DOHH2 (cell line): ENCODE measurements at regions not wholly inside any gene's neighbourhood (a gene's known extent, or its start where the extent isn't known, plus 50 kb on each side); places are given as distances from the start of the nearest gene placed in this dataset.

Experiments
- EZH2phosphoT487 ChIP-seq: fragments of 200-600 bp; sonication (generic); IDR thresholded peaks from 2 replicates; pipeline ENCODE4 v1.6.1; 2017; ENCODE audit warnings: borderline replicate concordance, mild to moderate bottlenecking, antibody characterized with exemption, low read length, moderate library complexity, mixed read lengths
- TF ChIP-seq, protein P1 (sequence below): fragments of 200-600 bp; sonication (generic); IDR thresholded peaks from one replicate; pipeline ENCODE4 v1.5.1; 2014; ENCODE audit warnings: antibody characterized with exemption, mild to moderate bottlenecking, low read depth, low read length; ENCODE audit not compliant: poor library complexity, severe bottlenecking

DNA sequence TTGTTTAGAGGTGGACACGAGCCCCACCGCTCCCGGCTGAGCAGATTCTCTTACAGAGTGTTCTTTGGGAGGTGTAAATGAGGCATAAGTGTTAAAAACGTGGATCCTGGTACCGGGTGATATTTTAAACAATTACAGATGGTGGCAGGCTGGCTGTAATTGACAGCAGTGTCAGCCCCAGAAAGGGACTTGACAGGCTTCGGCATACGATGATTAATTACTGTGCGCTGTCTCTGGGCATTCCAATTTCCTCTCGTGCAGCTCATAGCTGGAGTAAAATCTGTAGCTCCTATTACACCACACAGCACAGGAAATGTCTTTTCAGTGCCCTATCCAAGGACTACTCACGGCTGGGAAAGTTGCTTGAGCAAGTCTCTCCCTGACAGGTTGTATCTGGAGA lies 305.4 kb upstream of the IRX2 start:
- TF ChIP-seq, protein P1, sequence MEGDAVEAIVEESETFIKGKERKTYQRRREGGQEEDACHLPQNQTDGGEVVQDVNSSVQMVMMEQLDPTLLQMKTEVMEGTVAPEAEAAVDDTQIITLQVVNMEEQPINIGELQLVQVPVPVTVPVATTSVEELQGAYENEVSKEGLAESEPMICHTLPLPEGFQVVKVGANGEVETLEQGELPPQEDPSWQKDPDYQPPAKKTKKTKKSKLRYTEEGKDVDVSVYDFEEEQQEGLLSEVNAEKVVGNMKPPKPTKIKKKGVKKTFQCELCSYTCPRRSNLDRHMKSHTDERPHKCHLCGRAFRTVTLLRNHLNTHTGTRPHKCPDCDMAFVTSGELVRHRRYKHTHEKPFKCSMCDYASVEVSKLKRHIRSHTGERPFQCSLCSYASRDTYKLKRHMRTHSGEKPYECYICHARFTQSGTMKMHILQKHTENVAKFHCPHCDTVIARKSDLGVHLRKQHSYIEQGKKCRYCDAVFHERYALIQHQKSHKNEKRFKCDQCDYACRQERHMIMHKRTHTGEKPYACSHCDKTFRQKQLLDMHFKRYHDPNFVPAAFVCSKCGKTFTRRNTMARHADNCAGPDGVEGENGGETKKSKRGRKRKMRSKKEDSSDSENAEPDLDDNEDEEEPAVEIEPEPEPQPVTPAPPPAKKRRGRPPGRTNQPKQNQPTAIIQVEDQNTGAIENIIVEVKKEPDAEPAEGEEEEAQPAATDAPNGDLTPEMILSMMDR, result no peak
- TF ChIP-seq EZH2phosphoT487, result no peak
